22Rv1 (cell line): ENCODE measurements at regions not wholly inside any gene's neighbourhood (a gene's known extent, or its start where the extent isn't known, plus 50 kb on each side); places are given as distances from the start of the nearest gene placed in this dataset.

Experiments
- ZFX ChIP-seq: fragments of 450-650 bp; IDR thresholded peaks from 2 replicates; pipeline ENCODE4 v1.6.1; 2017; ENCODE audit warnings: antibody characterized with exemption, borderline replicate concordance
- TF ChIP-seq, protein P1 (sequence below): fragments of 450-650 bp; IDR thresholded peaks from 2 replicates; pipeline ENCODE4 v1.5.1; 2017; ENCODE audit warnings: mild to moderate bottlenecking

DNA sequence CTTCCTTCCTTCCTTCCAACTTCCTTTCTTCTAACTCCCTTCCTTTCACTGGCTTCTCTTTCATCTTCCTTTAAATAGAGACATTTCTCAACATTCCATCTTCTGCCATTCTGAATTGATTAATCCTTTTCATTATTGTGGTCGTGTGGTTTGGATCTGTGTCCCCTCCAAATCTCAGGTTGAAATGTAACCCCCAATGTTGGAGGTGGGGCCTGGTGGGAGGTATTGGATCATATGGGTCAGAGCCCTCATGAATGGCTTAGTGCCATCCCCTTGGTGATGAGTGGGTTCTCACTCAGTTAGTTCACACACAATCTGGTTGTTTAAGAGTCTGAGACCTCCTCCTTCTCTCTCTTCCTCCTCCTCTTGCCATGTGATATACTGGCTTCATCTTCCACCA lies 130.9 kb upstream of the SV2C start:
- TF ChIP-seq, protein P1, sequence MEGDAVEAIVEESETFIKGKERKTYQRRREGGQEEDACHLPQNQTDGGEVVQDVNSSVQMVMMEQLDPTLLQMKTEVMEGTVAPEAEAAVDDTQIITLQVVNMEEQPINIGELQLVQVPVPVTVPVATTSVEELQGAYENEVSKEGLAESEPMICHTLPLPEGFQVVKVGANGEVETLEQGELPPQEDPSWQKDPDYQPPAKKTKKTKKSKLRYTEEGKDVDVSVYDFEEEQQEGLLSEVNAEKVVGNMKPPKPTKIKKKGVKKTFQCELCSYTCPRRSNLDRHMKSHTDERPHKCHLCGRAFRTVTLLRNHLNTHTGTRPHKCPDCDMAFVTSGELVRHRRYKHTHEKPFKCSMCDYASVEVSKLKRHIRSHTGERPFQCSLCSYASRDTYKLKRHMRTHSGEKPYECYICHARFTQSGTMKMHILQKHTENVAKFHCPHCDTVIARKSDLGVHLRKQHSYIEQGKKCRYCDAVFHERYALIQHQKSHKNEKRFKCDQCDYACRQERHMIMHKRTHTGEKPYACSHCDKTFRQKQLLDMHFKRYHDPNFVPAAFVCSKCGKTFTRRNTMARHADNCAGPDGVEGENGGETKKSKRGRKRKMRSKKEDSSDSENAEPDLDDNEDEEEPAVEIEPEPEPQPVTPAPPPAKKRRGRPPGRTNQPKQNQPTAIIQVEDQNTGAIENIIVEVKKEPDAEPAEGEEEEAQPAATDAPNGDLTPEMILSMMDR: no peak
- no peak for TF ChIP-seq ZFX
